NK-92 treated with Interleukin-12 subunit alpha and Interleukin-12 subunit beta, amount 100 ng/mL, for 24 hours (cell line): ENCODE measurements at regions not wholly inside any gene's neighbourhood (a gene's known extent, or its start where the extent isn't known, plus 50 kb on each side); places are given as distances from the start of the nearest gene placed in this dataset.
"Not testable (repeated sequence)": the region's sequence is repeated elsewhere in the genome, so short reads cannot be mapped to it uniquely, and the experiment has no call there.

Experiments
- DNase-seq: peaks from one replicate; lab custom pipeline; 2025; lab: John Stamatoyannopoulos, UW

DNA sequence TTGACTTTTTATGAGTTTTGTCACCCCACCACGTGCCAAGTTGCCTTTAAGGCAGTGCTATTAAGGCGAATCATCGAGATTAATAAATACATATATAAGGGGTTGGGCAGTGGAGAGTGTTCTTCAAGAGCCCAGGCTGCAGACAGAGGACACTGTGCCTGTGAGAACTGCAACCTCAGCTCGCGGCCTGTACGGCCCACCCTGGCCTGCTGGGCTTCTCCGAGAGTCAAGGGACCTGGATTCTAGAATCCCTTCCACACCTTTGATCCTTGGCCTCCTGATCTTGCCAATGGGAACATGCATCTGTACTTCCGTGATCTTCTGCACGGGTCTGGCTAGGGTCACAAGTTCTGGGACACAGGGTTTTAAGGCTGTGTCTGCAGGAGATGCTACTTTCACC, 54.5 kb downstream of the IRX5 start:
- DNase-seq = no peak

DNA sequence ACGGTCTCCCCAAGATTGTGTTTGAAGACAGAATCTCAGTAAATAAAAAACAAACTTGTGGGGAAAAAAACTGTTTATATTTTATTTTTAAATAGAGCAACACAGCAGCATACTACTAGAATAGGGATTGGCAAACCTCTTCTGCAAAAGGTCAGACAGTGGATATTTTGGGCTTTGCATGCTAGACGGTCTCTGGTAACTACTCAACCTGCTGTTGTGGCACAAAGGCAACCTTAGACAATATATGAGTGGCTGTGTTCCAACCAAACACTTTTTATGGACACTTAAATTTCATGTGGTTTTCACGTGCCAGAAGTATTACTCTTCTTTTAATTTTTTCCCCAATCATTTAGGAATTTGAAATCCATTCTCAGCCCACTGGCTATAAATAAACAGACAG, 55.0 kb downstream of the IRX5 start:
- DNase-seq = no peak

DNA sequence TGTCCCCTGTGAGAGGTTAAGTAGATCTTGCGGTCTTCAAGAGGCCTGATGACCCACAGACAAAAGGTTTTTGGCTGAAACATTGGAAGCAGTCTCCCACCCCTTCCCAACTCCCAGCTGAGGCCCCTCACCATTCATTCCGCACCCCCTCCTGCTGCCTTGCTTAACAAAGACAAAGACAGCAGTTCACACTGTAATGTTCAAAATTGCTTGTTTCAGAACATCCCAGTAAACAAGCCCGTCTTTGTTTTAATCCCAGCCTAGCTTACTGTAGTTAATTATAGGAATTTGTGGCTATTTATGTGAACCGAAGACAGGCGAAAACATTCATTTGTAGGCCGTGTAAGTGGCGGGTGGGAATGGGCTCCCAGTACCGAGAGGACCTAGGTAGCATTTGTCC, 55.7 kb downstream of the IRX5 start:
- no peak for DNase-seq

DNA sequence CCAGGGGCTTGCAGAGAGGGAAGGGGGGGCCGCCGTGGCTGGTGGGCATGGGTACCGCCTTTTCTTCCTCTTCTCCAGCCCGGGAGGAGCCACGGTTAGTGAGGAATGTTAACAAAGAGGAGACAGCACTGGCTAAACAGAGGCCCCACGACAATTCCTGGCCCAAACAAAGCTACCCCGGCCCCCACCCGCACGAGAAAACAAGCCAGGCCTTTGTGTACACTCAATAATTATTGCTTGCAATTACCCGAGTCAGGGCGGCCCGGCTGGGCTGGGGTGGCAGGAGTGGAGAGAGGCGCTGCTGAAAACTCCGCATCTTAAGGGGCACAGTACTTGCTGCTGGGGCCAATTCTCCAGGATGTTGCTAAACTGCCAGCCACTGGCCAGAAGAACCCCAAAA, 56.4 kb downstream of the IRX5 start:
- no peak for DNase-seq

DNA sequence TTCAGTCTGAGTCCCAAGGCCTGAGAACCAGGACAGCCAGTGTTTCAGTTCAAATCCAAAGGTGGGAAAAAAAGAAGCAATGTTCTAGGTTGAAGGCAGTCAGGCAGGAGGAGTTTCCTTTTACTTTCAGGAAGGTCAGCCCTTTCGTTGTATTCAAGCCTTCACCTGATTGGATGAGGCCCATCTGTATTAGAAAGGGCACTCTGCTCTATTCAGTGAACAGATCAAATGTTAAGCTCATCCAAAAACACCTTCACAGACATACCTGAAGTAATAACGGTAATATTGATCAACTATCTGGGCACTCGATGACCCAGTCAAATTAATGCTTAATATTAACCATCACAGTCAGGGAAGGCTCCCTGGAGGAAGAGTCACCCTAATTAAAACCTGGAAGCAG, 60.9 kb downstream of the IRX5 start:
- no peak for DNase-seq

DNA sequence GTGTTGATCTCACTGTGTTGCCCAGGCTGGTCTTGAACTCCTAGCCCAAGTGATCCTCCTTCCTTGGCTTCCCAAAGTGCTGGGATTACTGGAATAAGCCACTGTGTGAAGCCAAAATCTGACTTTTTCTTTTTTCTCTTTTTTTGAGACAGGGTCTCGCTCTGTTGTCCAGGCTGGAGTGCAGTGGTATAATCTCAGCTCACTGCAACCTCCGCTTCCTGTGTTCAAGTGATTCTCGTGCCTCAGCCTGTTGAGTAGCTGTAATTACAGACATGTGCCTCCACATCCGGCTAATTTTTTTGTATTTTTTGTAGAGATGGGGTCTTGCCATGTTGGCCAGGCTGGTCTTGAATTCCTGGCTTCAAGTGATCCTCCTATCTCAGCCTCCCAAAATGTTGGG, 61.3 kb downstream of the IRX5 start:
- DNase-seq = not testable (repeated sequence)

DNA sequence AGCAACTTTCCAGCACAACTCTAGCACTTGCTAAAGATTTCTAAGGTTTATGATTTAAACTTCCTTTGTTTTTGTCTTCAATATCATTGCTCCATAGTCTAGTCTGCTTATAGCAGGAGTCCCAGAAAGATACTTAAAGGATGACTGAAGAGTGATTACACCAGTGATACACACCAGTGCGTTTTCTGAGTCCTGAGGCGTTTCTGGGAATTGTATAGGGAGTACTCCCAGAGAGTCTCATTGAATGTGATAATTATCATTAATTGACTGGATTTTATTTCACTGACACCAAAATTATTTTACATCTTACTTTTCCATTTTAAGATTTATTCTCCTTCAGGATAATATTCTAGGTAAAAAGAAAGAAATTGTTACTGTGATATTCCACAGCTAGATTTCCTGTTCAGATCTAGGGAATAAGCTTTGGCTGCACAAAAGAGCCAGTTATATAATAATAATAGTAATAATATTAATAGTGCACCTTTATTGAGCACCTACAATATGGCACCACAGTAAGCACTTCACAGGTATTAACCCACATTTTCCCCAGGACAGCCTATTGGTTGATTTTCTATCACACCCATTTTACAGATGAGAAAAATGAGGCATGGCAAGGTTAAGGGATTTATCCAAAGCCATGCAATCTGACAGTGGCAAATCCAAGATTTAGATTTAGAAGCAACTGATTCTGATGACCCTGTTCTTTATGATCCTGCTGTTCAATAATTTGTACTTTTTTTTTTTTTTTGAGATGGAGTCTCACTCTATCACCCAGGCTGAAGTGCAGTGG, 62.6 kb downstream of the IRX5 start:
- DNase-seq = no peak

DNA sequence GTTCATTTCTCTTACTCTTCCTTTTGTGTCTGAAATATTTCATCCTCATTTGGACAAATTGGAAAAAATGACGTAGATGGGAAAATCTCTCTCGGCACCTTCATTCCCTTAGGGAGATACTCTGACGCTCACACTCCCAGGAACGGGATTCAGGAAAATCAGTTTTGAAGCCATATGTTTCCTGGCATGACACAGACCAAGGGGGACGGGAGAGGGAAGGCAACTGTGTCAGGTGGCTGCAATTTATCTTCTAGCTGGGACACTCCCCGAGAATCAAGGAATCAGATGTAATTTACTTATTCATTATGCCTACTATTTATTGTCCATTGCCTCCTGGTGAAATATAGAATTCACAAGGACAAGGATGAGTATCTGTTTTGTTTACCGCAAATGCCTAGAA, 65.5 kb downstream of the IRX5 start:
- DNase-seq = no peak

DNA sequence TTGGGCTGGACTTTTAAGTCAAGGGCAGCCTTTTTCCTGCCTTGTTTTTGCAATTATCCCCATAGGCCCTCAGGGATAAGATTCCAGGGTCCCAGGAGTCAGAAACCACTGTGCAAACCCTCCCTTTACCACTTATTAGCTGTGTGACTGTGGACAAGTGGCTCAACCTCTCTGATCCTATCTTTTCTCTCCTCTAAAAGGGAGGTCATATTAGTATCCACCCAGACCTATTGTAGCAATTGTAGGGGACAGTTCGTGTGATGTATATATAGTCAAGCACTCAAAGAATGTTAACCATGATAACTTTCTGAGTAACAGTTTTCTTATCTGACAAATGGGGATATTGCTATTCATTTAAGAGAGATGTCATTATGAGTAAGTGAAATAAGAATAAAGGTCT, 68.2 kb downstream of the IRX5 start:
- DNase-seq = no peak

DNA sequence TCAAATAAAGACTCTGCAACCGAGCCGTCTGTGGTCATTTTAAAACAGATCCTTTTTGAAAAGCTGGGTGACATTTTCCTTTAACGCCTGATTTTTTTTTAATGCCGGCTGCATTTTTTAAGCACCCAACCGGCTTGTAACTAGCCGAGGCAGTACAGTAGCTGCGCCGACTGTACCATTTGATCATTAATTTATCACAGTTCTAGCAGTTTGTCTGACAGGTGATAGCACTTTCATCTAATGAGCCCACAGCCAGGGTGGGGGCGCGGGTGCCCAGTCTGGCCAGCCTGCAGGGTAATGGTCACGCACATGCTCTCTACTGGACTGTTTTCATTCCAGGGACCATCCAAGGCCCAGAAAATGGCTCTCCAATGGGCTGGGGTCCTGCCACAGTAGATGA, 68.8 kb downstream of the IRX5 start:
- no peak for DNase-seq

DNA sequence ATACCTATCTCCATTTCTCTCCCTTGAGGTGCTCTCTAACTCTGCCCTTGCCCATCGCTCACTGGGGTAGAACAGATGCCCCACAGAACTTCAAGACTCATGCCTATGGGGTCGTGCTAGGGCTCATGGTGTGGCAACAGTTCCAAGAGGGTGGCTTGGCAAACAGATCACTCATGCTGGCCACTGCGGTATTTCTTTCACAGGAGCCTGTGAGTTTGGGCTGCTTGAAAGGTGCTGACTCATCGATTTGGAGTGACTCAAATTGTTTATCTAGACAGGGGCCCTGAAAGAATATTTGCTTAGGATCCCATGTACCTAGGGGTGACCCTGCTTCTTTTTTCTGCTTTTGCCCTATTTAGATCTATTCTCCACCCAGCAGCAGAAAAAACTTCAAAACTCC, 69.9 kb downstream of the IRX5 start:
- DNase-seq = no peak

DNA sequence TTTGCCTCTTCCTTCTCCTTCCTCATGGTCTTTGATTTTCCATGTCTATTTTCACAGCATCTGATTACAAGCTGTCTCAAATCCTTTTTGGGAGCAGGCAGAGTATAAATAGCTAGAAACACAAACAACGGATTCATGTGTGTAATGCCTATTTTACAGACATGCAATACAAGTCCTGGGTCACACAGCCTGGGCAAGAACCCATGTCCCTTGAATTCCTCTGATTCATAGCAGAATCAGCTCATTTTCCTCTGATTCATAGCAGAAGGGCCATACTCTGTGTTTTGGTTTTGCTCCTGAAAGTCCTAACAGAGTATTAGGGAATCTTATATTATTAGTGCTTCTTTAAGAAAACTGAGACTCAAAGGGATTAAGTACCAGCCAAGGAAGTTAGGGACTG, 71.3 kb downstream of the IRX5 start:
- DNase-seq = no peak

DNA sequence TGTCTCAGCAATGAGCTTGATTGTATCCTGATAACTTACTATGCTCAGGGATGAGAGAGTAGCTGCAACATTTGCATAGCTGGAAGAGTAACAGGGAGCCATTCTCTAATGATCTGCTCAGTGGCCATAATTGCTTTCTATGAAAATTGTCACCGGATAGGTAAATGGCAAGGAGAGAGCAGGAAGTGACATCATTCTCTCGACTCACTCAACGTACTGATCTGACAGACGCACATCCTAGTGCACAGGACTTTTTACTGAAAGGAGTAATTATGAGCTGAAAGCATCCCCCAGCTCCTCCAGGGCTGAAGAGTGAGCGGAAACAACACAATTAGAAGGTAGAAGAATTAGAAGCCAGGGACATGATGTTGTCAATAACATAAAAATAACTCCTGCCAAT, 71.8 kb downstream of the IRX5 start:
- no peak for DNase-seq

DNA sequence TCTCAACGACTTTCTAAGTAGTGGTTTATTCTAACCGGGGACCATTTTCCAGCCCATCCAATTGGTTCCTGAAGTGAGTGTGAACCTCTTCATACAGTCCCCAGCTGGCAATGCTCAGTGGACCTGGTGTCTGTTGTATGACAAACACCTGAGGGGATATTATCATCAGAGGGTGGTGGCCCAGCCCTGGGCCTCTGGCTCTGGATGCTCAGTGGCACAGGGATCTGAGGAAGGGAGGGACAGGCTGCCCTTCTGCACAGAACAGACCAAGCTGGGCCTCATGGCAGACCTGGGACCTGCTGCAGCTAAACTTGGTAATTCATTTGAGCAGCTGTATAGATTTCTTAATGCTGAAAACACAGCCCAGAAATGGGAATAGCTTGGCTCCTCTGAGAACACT, 72.6 kb downstream of the IRX5 start:
- DNase-seq = no peak

DNA sequence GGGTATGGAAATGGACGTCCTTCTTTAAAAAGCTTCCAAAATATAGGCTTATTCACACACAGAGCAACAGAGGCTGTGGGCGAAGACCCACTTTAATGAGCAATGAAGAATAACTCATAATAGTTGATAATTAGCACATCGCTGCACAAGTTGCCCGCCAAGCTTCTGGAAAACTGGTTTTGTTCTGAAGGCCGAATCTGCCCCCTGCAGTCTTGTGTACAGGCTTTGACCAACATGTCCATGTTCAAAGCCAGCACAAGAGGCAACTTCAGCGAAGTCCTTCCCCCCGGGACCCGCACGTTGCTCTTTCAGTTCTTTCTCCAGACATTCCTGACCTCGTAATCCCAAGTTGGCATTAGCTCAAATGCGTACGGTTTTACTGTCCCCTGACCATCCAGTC, 73.3 kb downstream of the IRX5 start:
- DNase-seq = no peak

DNA sequence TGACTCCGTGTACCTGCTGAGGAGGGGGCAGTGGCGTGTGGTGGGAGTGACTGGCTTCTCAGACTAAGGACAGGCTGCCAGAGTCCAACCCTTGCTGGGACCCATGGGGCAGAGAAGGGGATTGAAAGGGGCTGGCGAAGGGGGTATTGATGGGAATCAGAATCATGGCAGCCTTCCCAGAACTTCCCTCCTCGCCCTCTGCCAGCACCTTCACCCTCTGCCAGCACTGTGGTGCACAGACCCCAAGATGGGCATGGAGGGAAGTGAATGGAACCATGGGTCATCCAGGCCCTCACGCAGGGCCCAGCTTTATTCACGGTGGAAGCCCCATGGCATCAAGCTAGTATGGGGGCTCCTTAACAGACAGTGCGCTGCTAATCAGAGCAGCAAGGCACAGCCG, 76.8 kb downstream of the IRX5 start:
- DNase-seq = no peak

DNA sequence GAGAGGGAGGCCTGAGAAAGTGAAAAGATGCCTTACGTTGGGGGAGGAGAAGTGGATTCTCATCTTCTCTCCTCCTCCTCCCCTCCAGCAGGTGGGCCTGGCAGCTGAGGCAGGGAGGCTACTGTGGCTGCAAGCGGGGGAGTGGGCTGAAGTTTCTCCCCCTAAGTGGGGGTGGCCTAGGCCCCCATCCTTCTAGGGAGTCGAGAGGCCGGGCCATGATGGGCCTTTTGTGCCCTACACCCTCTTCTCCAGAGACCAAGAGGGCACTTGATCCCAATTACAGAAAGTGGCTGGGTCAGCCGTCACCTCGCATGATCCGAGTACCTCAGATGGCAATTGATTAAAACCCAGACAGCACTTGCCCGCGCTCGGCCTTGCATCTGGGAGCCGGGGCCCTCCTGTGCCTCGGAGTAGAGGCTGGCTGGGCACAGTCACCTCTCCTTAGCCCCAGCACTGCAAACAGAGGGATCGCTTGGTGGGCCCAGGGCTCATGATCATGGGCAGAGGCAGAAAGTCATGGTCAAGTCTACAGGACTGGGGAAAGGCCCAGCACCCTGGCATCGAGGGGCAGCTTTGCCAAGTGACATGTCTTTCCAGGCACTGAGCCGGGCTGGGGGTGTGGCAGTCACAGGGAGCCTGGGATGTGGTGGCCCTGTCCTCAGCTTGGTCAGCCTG, 78.3 kb downstream of the IRX5 start:
- no peak for DNase-seq

DNA sequence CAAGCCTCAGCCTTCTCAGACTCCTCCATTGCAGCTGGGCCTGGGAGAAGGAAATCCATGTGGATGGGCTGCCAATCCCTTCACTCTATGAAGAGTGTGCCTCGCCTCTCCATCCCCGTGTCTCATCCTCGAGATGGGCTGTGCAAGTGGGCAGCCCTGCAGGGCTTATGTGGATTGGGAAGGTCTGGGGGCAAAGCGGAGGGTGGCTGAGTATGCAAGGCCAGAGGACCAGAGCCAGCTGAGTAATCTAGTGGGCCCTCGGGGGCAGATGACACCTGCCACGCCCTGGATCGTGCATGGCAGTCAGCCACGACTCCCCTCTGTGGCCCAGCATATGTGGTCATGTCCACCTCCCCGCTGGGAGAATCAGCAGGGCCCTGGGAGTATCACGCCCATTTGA, 78.9 kb downstream of the IRX5 start:
- no peak for DNase-seq

DNA sequence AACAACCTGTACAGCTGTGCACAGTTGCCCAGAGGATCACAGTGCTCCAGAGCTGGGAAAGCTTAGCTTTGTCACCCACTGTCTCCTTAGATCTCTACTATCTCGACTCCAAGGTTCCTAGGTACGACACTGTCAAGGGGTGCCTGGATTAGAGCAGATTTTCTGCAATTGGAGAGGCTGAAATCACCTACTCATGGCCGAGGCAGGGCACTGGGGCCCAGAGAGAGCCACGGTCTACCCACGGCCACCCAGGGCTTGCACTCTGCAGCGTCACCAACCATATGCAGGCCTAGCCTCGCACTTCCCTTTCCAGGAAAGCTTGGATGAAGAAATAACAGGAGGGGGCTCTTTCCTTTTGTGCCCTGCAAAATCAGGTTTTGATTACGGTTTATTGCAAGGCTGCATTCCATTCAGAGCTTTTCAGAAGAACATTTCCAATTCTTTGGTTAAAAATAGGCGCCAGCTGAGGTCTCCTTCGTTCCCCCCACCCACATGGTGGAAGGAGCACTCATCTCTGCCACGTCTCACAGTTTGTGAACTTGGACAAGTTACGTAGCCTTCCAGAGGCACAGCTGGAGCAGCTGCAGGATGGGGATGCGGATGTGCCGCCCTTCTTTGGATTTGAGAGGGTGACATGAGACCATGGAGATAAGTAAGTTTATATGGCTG, 80.0 kb downstream of the IRX5 start:
- no peak for DNase-seq

DNA sequence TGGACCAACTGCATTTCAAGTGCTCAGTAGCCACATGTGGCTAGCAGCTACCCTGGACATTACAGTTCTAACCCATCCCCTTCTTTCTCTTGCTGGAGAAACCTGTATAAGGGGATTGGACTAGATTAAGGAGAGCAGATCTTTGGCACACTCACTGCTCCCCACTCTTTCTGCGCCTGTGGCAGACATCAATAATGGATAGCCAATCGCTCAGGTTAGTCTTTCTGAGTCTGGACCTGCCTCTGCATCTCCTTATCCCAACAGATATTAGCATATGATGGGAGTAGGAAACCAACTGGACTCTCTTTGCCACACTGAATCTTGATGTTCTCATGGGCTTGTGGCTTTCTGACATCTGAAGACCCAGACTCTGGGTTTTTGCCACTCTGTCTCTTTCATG, 81.7 kb downstream of the IRX5 start:
- no peak for DNase-seq

DNA sequence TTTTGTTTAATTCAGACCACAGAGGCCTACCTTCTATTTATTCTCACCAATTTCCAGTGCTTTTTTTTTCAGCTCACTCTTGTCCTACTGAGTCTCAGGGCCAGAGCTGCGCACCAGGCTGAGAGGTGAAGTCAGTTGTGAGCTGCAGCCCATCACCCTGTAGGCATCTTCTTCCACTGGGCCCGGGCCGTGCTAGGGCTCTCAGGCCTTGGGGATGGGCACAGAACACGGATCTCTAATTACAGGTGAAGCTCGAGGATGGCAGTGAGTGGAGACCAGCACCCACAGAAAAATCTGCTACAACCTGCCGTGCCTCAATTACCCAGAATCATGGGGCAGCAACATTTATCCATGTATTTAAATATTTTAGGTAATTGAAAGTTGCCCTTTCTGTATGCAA, 82.1 kb downstream of the IRX5 start:
- DNase-seq = no peak

DNA sequence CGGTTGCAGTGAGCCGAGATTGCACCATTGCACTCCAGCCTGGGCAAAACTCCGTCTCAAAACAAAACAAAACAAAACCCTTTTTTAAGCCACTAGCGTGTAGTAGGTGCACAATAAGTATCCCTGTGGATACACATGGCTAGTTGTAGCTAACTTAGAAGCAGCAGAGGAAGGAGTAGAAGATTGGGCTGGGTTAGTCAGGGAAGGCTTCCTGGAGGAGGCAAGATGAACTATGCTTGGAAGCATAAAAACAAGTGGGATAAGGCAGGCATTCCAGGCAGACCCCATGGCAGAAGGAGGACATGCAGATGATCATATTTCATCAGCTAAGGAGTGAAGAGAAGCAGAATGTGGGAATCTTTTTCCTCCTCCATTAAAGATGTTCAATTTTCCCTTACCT, 83.4 kb downstream of the IRX5 start:
- DNase-seq = no peak

DNA sequence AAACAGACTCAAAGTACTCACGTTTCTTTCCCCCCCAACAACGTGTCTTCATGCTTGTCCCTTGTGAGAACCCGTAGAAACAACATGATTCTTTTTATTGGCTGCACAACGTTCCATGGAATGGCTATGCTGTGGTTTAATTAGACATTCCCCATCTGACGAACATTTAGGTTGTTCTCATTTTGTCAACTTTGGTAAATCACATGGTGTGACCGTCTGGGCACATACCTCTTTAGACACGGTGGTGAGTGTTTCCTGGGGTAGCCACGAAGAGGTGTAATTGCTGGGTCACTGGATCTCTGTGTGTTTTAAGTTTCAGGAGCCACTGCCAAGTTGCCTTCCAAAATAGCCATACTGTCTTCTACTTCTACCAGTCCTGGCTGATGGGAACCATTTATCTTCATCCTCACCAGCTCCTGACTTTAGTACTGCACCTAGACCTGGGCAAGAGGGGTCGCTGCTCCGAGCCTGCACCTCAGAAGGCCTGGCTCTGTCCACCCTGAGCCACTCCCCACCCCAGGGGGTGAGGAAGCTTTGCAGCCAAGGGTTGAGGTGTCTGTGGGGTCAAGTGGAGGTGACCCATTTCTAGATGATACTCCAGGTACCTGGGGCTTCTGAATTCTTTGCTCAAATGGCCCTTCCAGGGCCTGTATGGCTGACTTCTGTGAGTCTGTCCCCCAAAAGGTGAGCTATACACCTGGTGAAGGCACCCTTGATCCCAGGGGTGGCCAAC, 84.7 kb downstream of the IRX5 start:
- no peak for DNase-seq
